ENCODE measurements at regions not wholly inside any gene's neighbourhood (a gene's known extent, or its start where the extent isn't known, plus 50 kb on each side); places are given as distances from the start of the nearest gene placed in this dataset.
A peak's percentile ranks its signal among the peaks of the same experiment; 100 is the strongest.

GRCh38 chr3:20916951-20917606 is 731.1 kb upstream of the SGO1 start (continued):
- no peak for TF ChIP-seq ZNF70 (CRISPR knock-in tag; IDR thresholded peaks at IDR 0.05)
- TF ChIP-seq ZC3H10 (CRISPR knock-in tag; IDR thresholded peaks at IDR 0.05), result no peak
- TF ChIP-seq BACH2 (CRISPR knock-in tag; IDR thresholded peaks at IDR 0.05; ENCODE audit: borderline replicate concordance), result no peak
- no peak for TF ChIP-seq TSHZ2 (CRISPR knock-in tag; IDR thresholded peaks at IDR 0.05)
- TF ChIP-seq ISL1 (CRISPR knock-in tag; IDR thresholded peaks at IDR 0.05), result no peak
- TF ChIP-seq ZFP3 (CRISPR knock-in tag; IDR thresholded peaks at IDR 0.05), result no peak
- TF ChIP-seq RARB (CRISPR knock-in tag; IDR thresholded peaks at IDR 0.05), result no peak

- no peak for TF ChIP-seq CSRNP3 (CRISPR knock-in tag; IDR thresholded peaks at IDR 0.05)
- no peak for TF ChIP-seq RARB (CRISPR knock-in tag; IDR thresholded peaks at IDR 0.05)
- no peak for TF ChIP-seq OSR1 (CRISPR knock-in tag; IDR thresholded peaks at IDR 0.05)
- TF ChIP-seq ZFP3 (CRISPR knock-in tag; IDR thresholded peaks at IDR 0.05), result no peak
- TF ChIP-seq ISL1 (CRISPR knock-in tag; IDR thresholded peaks at IDR 0.05), result no peak
- TF ChIP-seq ARNTL (CRISPR knock-in tag; IDR thresholded peaks at IDR 0.05; ENCODE audit: borderline replicate concordance, low read depth), result no peak
- no peak for TF ChIP-seq SNAI2 (CRISPR knock-in tag; IDR thresholded peaks at IDR 0.05)
- TF ChIP-seq PPARA (CRISPR knock-in tag; IDR thresholded peaks at IDR 0.05; ENCODE audit: borderline replicate concordance), result no peak
- TF ChIP-seq TSHZ2 (CRISPR knock-in tag; IDR thresholded peaks at IDR 0.05), result peak; percentile 71; the same call in 1 of the 2 replicates
- TF ChIP-seq BACH2 (CRISPR knock-in tag; IDR thresholded peaks at IDR 0.05; ENCODE audit: borderline replicate concordance), result no peak
- TF ChIP-seq PATZ1 (CRISPR knock-in tag; IDR thresholded peaks at IDR 0.05; ENCODE audit: borderline replicate concordance), result no peak
- TF ChIP-seq TCF4 (CRISPR knock-in tag; IDR thresholded peaks at IDR 0.05; ENCODE audit: borderline replicate concordance), result peak; percentile 89
- TF ChIP-seq TOX (CRISPR knock-in tag; IDR thresholded peaks at IDR 0.05; ENCODE audit: borderline replicate concordance), result no peak
- no peak for TF ChIP-seq ESRRG (CRISPR knock-in tag; IDR thresholded peaks at IDR 0.05)
- TF ChIP-seq CSDC2 (CRISPR knock-in tag; IDR thresholded peaks at IDR 0.05), result no peak
- TF ChIP-seq ZNF565 (CRISPR knock-in tag; conservative IDR thresholded peaks at IDR 0.05; ENCODE audit: low read depth), result no peak
- no peak for TF ChIP-seq GLIS3 (CRISPR knock-in tag; IDR thresholded peaks at IDR 0.05)
- ATAC-seq, result no peak; the same call in 2 of the 3 replicates
Measured at GRCh38 chr3:20914310-20914709, 728.3 kb upstream of the SGO1 start.

GRCh38 chr3:20912406-20912805 is 726.4 kb upstream of the SGO1 start:
- ATAC-seq, result no peak
- TF ChIP-seq CSDC2 (CRISPR knock-in tag; IDR thresholded peaks at IDR 0.05) (no peak), CREB5 (CRISPR knock-in tag; IDR thresholded peaks at IDR 0.05; ENCODE audit: low read depth) (no peak), ZNF565 (CRISPR knock-in tag; conservative IDR thresholded peaks at IDR 0.05; ENCODE audit: low read depth) (no peak), ZNF70 (CRISPR knock-in tag; IDR thresholded peaks at IDR 0.05) (no peak), RARB (CRISPR knock-in tag; IDR thresholded peaks at IDR 0.05) (no peak), CSRNP3 (CRISPR knock-in tag; IDR thresholded peaks at IDR 0.05) (no peak), ISL1 (CRISPR knock-in tag; IDR thresholded peaks at IDR 0.05) (no peak), ESRRG (CRISPR knock-in tag; IDR thresholded peaks at IDR 0.05) (no peak), ARNTL (CRISPR knock-in tag; IDR thresholded peaks at IDR 0.05; ENCODE audit: borderline replicate concordance, low read depth) (no peak), TCF4 (CRISPR knock-in tag; IDR thresholded peaks at IDR 0.05; ENCODE audit: borderline replicate concordance) (no peak), ZNF8 (CRISPR knock-in tag; IDR thresholded peaks at IDR 0.05) (no peak), ZFP3 (CRISPR knock-in tag; IDR thresholded peaks at IDR 0.05) (no peak), OSR1 (CRISPR knock-in tag; IDR thresholded peaks at IDR 0.05) (no peak), GLIS3 (CRISPR knock-in tag; IDR thresholded peaks at IDR 0.05) (no peak)

Data from SK-N-SH treated with all-trans-retinoic acid at 6 μM for 48 hours (cell line).